SK-N-SH (cell line): ENCODE measurements at regions not wholly inside any gene's neighbourhood (a gene's known extent, or its start where the extent isn't known, plus 50 kb on each side); places are given as distances from the start of the nearest gene placed in this dataset.

Source experiments
- CTCF ChIA-PET: fragments of 300-600, 350-600 bp; formaldehyde crosslinking; extraction: SDS; loops from one replicate; lab custom pipeline; 2021; lab: Yijun Ruan, JAX
- POLR2A ChIA-PET: fragments of 350-600 bp; sonication (Branson Sonifier 250); formaldehyde crosslinking; extraction: SDS; loops from one replicate; lab custom pipeline; 2020; ENCODE audit warnings: antibody characterized with exemption, inconsistent platforms; lab: Yijun Ruan, JAX
- DNase-seq: peaks from one replicate; pipeline ENCODE4 v3.0.0; 2012
- H2AFZ ChIP-seq: fragments of 200-600 bp; sonication (generic); 2 replicates; pipeline ENCODE4 v1.8.1; 2016; ENCODE audit warnings: antibody characterized with exemption, mild to moderate bottlenecking, low read depth
- H3F3A ChIP-seq: fragments of 200-600 bp; sonication (generic); replicated peaks from 2 replicates; pipeline ENCODE3; 2016; ENCODE audit warnings: antibody characterized with exemption, mild to moderate bottlenecking; ENCODE audit not compliant: insufficient read depth
- H3K27ac ChIP-seq, 2 experiments: fragments of 200-500 bp in 1 of 2; fragments of 200-600 bp in 1 of 2; sonication (Bioruptor generic) in 1 of 2; sonication (generic), shearing (Covaris generic) in 1 of 2; 2 replicates each; pipeline versions ENCODE4 v1.5.1 to v1.6.1; 2014 to 2016; ENCODE audit warnings: low read depth in 2 of 2, inconsistent platforms in 1 of 2, low read length in 1 of 2, mild to moderate bottlenecking in 1 of 2, mixed read lengths in 1 of 2
- H3K27me3 ChIP-seq: fragments of 200-600 bp; sonication (generic), shearing (Covaris generic); 2 replicates; pipeline ENCODE4 v1.6.1; 2016; ENCODE audit warnings: mixed run types; ENCODE audit not compliant: insufficient read depth
- H3K36me3 ChIP-seq, 2 experiments: fragments of 200-500 bp in 1 of 2; fragments of 200-600 bp in 1 of 2; sonication (Bioruptor generic) in 1 of 2; sonication (generic) in 1 of 2; replicated peaks in 1 of 2; 2 replicates each; pipeline versions ENCODE3 to v1.5.1; 2014 to 2016; ENCODE audit warnings: low read length in 1 of 2, mild to moderate bottlenecking in 1 of 2; ENCODE audit not compliant: insufficient read depth in 2 of 2, control insufficient read depth in 1 of 2
- H3K4me1 ChIP-seq, 2 experiments: fragments of 200-500 bp in 1 of 2; fragments of 200-600 bp in 1 of 2; sonication (Bioruptor generic) in 1 of 2; sonication (generic), shearing (Covaris generic) in 1 of 2; 2 replicates each; pipeline versions ENCODE4 v1.5.1 to v1.6.1; 2014 to 2016; ENCODE audit warnings: low read depth in 1 of 2, low read length in 1 of 2, mixed run types in 1 of 2; ENCODE audit not compliant: insufficient read depth in 2 of 2, control insufficient read depth in 1 of 2
- H3K4me2 ChIP-seq: fragments of 200-600 bp; sonication (generic), shearing (Covaris generic); 2 replicates; pipeline ENCODE4 v1.6.1; 2017; ENCODE audit warnings: mixed run types
- H3K4me3 ChIP-seq, 2 experiments: fragments of 200-500 bp in 1 of 2; fragments of 200-600 bp in 1 of 2; sonication (Bioruptor generic) in 1 of 2; sonication (generic), shearing (Covaris generic) in 1 of 2; 2 replicates each; pipeline versions ENCODE4 v1.5.1 to v1.8.1; 2014 to 2016; ENCODE audit warnings: low read depth in 2 of 2, inconsistent platforms in 1 of 2, low read length in 1 of 2, mild to moderate bottlenecking in 1 of 2, mixed read lengths in 1 of 2, moderate library complexity in 1 of 2
- H3K79me2 ChIP-seq: fragments of 200-600 bp; sonication (generic); 2 replicates; pipeline ENCODE4 v1.8.1; 2017; ENCODE audit warnings: mild to moderate bottlenecking; ENCODE audit not compliant: insufficient read depth
- H3K9ac ChIP-seq: fragments of 200-600 bp; sonication (generic); 2 replicates; pipeline ENCODE4 v1.6.1; 2017; ENCODE audit warnings: mixed run types
- H3K9me2 ChIP-seq: fragments of 200-600 bp; sonication (generic); 2 replicates; pipeline ENCODE4 v1.6.1; 2017; ENCODE audit warnings: mixed run types
- H3K9me3 ChIP-seq: fragments of 200-600 bp; sonication (generic); 2 replicates; pipeline ENCODE4 v1.6.1; 2017; ENCODE audit warnings: mixed run types, mild to moderate bottlenecking, moderate library complexity
- H4K20me1 ChIP-seq: fragments of 200-600 bp; sonication (generic); 2 replicates; pipeline ENCODE4 v1.6.1; 2017; ENCODE audit warnings: mild to moderate bottlenecking, mixed run types; ENCODE audit not compliant: insufficient read depth
- CTCF ChIP-seq: fragments of 200-600 bp; sonication (generic); IDR thresholded peaks from 2 replicates; pipeline ENCODE4 v1.6.1; 2017; ENCODE audit warnings: antibody characterized with exemption, mild to moderate bottlenecking, moderate library complexity
- FOSL2 ChIP-seq: IDR thresholded peaks from 2 replicates; pipeline ENCODE4 v1.4.0; 2012; ENCODE audit warnings: low read depth, mild to moderate bottlenecking, moderate library complexity, borderline replicate concordance
- IRF3 ChIP-seq: fragments of 150-350 bp; IDR thresholded peaks from 2 replicates; pipeline ENCODE4 v1.6.1; 2016; ENCODE audit warnings: mild to moderate bottlenecking, low read depth, low read length
- JUND ChIP-seq: IDR thresholded peaks from 2 replicates; pipeline ENCODE4 v1.4.0; 2012
- MXI1 ChIP-seq: IDR thresholded peaks from 2 replicates; pipeline ENCODE4 v1.6.1; 2012; ENCODE audit warnings: mild to moderate bottlenecking, low read depth, low read length, improper control_type of control experiment
- NFIC ChIP-seq: IDR thresholded peaks from 2 replicates; pipeline ENCODE4 v1.4.0; 2012; ENCODE audit warnings: borderline replicate concordance
- POLR2AphosphoS5 ChIP-seq: IDR thresholded peaks from 2 replicates; pipeline ENCODE4 v1.6.1; 2012; ENCODE audit warnings: low read depth, low read length
- REST ChIP-seq: IDR thresholded peaks from 2 replicates; pipeline ENCODE4 v1.6.1; 2012; ENCODE audit warnings: mild to moderate bottlenecking, low read depth, low read length, moderate library complexity
- RFX5 ChIP-seq: IDR thresholded peaks from 2 replicates; pipeline ENCODE4 v1.6.1; 2012; ENCODE audit warnings: mild to moderate bottlenecking, improper control_type of control experiment, low read length
- RXRA ChIP-seq: IDR thresholded peaks from 2 replicates; pipeline ENCODE4 v1.4.0; 2012; ENCODE audit warnings: low read depth, mild to moderate bottlenecking, borderline replicate concordance
- SMC3 ChIP-seq: IDR thresholded peaks from 2 replicates; pipeline ENCODE4 v1.6.1; 2012; ENCODE audit warnings: low read depth, low read length, improper control_type of control experiment
- TCF12 ChIP-seq: IDR thresholded peaks from 2 replicates; pipeline ENCODE4 v1.4.0; 2012
- TEAD4 ChIP-seq: IDR thresholded peaks from 2 replicates; pipeline ENCODE4 v1.4.0; 2012; ENCODE audit warnings: mild to moderate bottlenecking, borderline replicate concordance; ENCODE audit not compliant: insufficient read depth
- YY1 ChIP-seq: IDR thresholded peaks from 2 replicates; pipeline ENCODE4 v1.4.0; 2012; ENCODE audit warnings: low read depth, mild to moderate bottlenecking
- WGBS: methylation state at CpG from one replicate; pipeline ENCODE4 v1.1.6; 2017; ENCODE audit warnings: low lambda C conversion rate; 5-methylcytosine and 5-hydroxymethylcytosine counted together
- TF ChIP-seq, protein P1 (sequence below): IDR thresholded peaks from 2 replicates; pipeline ENCODE4 v1.4.0; 2012; ENCODE audit warnings: low read depth, borderline replicate concordance
- TF ChIP-seq, protein P2 (sequence below): IDR thresholded peaks from 2 replicates; pipeline ENCODE4; 2012

- ChIA-PET POLR2A (no interaction called here), CTCF (no interaction called here)
Observed at GRCh38 chr5:142463904-142464303, 139.1 kb upstream of the SPRY4 start.

More at GRCh38 chr5:142463904-142464303, 139.1 kb upstream of the SPRY4 start:
- no peak overlapping the region for H3K27ac ChIP-seq
- H3F3A ChIP-seq, result no peaks in the 10 kb centered on the region
- H2AFZ ChIP-seq, result no peak overlapping the region
- WGBS, result 81% methylated on average over 2 of the region's 2 CpGs
- no peak overlapping the region for H3K9ac ChIP-seq
- no peak for DNase-seq
- no peaks in the 10 kb centered on the region for H3K9me2 ChIP-seq
- H3K27me3 ChIP-seq, result no peaks in the 10 kb centered on the region
- H4K20me1 ChIP-seq, result no peaks in the 10 kb centered on the region
- no peak overlapping the region for H3K4me2 ChIP-seq
- no peaks in the 10 kb centered on the region for H3K79me2 ChIP-seq
- no peaks in the 10 kb centered on the region for H3K9me3 ChIP-seq
- H3K4me3 ChIP-seq, result no peak overlapping the region
- TF ChIP-seq TCF12 (no peak), TEAD4 (no peak), JUND (no peak), POLR2AphosphoS5 (no peak), MXI1 (no peak), REST (no peak), SMC3 (no peak), RXRA (no peak), RFX5 (no peak), IRF3 (no peak), FOSL2 (no peak), CTCF (no peak), YY1 (no peak), NFIC (no peak)
- TF ChIP-seq, protein P1, sequence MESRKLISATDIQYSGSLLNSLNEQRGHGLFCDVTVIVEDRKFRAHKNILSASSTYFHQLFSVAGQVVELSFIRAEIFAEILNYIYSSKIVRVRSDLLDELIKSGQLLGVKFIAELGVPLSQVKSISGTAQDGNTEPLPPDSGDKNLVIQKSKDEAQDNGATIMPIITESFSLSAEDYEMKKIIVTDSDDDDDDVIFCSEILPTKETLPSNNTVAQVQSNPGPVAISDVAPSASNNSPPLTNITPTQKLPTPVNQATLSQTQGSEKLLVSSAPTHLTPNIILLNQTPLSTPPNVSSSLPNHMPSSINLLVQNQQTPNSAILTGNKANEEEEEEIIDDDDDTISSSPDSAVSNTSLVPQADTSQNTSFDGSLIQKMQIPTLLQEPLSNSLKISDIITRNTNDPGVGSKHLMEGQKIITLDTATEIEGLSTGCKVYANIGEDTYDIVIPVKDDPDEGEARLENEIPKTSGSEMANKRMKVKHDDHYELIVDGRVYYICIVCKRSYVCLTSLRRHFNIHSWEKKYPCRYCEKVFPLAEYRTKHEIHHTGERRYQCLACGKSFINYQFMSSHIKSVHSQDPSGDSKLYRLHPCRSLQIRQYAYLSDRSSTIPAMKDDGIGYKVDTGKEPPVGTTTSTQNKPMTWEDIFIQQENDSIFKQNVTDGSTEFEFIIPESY, result no peak
- TF ChIP-seq, protein P2, sequence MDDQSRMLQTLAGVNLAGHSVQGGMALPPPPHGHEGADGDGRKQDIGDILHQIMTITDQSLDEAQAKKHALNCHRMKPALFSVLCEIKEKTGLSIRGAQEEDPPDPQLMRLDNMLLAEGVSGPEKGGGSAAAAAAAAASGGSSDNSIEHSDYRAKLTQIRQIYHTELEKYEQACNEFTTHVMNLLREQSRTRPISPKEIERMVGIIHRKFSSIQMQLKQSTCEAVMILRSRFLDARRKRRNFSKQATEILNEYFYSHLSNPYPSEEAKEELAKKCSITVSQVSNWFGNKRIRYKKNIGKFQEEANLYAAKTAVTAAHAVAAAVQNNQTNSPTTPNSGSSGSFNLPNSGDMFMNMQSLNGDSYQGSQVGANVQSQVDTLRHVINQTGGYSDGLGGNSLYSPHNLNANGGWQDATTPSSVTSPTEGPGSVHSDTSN, result no peak
- no peaks in the 10 kb centered on the region for H3K36me3 ChIP-seq
- H3K4me1 ChIP-seq, result peaks cover 6 to 14% of the 10 kb centered on the region in 2 experiments; a peak in 2 of 4 replicates
